Activated T-cell treated with anti-CD3 and anti-CD28 coated beads, Interleukin-2, amount 50 U/mL, for 72 hours (primary cell): ENCODE measurements at regions not wholly inside any gene's neighbourhood (a gene's known extent, or its start where the extent isn't known, plus 50 kb on each side); places are given as distances from the start of the nearest gene placed in this dataset.

Experiments used
- ATAC-seq, 2 donors: fragments of 150-1000 bp; cut with Tn5 transposase; replicated peaks in 1 of 2; 2 replicates each; pipeline ENCODE4 v1.10.0; 2021; ENCODE audit warnings: moderate library complexity in 2 of 2, mild to moderate bottlenecking in 1 of 2
- DNase-seq, 2 donors: peaks; one replicate each; pipeline ENCODE4 v3.0.0; 2021 to 2022; ENCODE audit warnings: mixed read lengths in 1 of 2
- H3K27ac Mint-ChIP-seq: one replicate; pipeline ENCODE4 v1.8.0; 2022; ENCODE audit warnings: mild to moderate bottlenecking, moderate library complexity, mixed read lengths
- H3K27me3 Mint-ChIP-seq: one replicate; pipeline ENCODE4 v1.8.0; 2022; ENCODE audit warnings: low read depth, mixed read lengths
- H3K36me3 Mint-ChIP-seq, 2 donors: one replicate each; pipeline ENCODE4 v1.8.0; 2022; ENCODE audit warnings: mixed read lengths in 2 of 2, mild to moderate bottlenecking in 1 of 2; ENCODE audit not compliant: insufficient read depth in 2 of 2
- H3K4me1 Mint-ChIP-seq: one replicate; pipeline ENCODE4 v1.8.0; 2022; ENCODE audit warnings: low read depth, mixed read lengths
- H3K4me3 Mint-ChIP-seq, 2 donors: one replicate each; pipeline ENCODE4 v1.8.0; 2022; ENCODE audit warnings: mild to moderate bottlenecking in 2 of 2, mixed read lengths in 2 of 2, moderate library complexity in 2 of 2
- H3K9me3 Mint-ChIP-seq, 2 donors: one replicate each; pipeline ENCODE4 v1.8.0; 2022; ENCODE audit warnings: mixed read lengths in 2 of 2

- peaks cover 2 to 3% of the 10 kb centered on the region in 2 donors for H3K9me3 Mint-ChIP-seq
- H3K4me1 Mint-ChIP-seq = no peaks in the 10 kb centered on the region
- DNase-seq (no peak), ATAC-seq (no peak)
- H3K27me3 Mint-ChIP-seq = no peaks in the 10 kb centered on the region
- H3K27ac Mint-ChIP-seq = no peak overlapping the region
- no peaks in the 10 kb centered on the region for H3K36me3 Mint-ChIP-seq
- no peak overlapping the region for H3K4me3 Mint-ChIP-seq
Measured at GRCh38 chr3:89808680-89809197, 701.3 kb downstream of the EPHA3 start.

DNA sequence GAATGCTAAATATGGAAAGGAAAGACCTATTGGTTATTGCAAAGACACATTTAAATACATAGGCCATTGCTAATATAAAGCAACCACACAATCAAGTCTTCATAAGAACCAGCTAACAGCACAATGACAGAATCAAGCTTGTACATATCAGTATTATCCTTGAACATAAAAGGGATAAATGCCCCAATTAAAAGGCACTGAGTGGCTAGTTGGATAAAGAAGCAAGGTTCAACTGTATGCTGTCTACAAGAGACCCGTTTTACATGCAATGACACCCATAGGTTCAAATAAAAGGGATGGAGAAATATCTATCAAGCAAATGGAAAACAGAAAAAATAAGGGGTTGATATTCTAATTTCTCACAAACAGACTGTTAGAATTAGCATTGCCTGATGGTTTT is 706.1 kb downstream of the EPHA3 start:
- Mint-ChIP-seq H3K27me3 (no peaks in the 10 kb centered on the region), H3K4me1 (no peaks in the 10 kb centered on the region), H3K9me3 (peaks cover 9 to 11% of the 10 kb centered on the region in 2 donors), H3K27ac (no peak overlapping the region), H3K4me3 (no peak overlapping the region), H3K36me3 (peaks cover 0 to 5% of the 10 kb centered on the region in 2 donors)
- no peak for ATAC-seq
- DNase-seq = no peak

DNA sequence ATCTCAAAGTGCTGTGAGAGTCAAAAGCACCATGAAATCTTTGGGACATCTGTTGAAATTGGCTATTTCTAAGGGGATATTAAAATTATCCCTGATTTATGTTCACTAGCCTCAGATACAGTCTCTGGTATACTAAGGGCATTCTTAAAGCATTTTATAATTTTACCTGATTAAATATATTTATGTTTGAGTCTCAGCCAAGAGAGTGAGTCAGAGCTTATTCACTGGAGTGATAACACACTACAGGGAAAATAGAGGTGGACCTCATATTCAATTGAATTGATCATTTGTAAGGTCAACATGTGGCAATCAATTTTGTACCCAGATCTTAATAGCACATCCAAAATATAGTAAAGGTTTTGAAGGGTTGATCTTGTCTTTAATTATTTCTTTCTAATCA is 733.6 kb downstream of the EPHA3 start:
- ATAC-seq (no peak), DNase-seq (no peak)
- no peaks in the 10 kb centered on the region for H3K4me1 Mint-ChIP-seq
- no peaks in the 10 kb centered on the region for H3K36me3 Mint-ChIP-seq
- H3K27ac Mint-ChIP-seq = no peak overlapping the region
- no peaks in the 10 kb centered on the region for H3K27me3 Mint-ChIP-seq
- H3K9me3 Mint-ChIP-seq = peaks cover 7 to 10% of the 10 kb centered on the region in 2 donors
- H3K4me3 Mint-ChIP-seq = no peak overlapping the region

GRCh38 chr3:89845053-89845452 is 737.6 kb downstream of the EPHA3 start:
- Mint-ChIP-seq H3K27ac (no peak overlapping the region), H3K9me3 (peaks cover 6 to 10% of the 10 kb centered on the region in 2 donors), H3K4me1 (no peaks in the 10 kb centered on the region), H3K4me3 (no peak overlapping the region), H3K36me3 (no peaks in the 10 kb centered on the region), H3K27me3 (no peaks in the 10 kb centered on the region)
- DNase-seq = no peak
- ATAC-seq = no peak

DNA sequence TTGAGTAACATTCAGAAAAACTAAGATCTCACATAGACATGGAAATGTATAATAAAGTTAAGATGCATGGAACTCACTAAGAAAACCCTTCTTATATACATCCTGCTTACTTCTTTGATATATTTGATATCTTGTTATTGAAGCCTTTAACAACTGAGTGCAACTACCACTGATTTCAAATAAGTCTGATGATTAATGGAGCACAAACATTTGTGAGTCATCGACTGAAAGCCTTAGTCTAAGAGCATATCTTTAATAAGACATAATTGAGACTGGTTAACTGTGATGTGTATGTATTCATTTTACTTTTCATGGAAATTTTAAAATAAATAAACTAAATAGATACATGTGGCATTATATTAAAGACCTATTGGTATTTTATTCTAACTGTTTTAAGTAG is 740.5 kb downstream of the EPHA3 start:
- no peak overlapping the region for H3K27ac Mint-ChIP-seq
- no peaks in the 10 kb centered on the region for H3K36me3 Mint-ChIP-seq
- no peaks in the 10 kb centered on the region for H3K27me3 Mint-ChIP-seq
- DNase-seq = no peak
- no peaks in the 10 kb centered on the region for H3K4me1 Mint-ChIP-seq
- H3K4me3 Mint-ChIP-seq = no peak overlapping the region
- no peak for ATAC-seq
- peaks cover 3 to 6% of the 10 kb centered on the region in 2 donors for H3K9me3 Mint-ChIP-seq

DNA sequence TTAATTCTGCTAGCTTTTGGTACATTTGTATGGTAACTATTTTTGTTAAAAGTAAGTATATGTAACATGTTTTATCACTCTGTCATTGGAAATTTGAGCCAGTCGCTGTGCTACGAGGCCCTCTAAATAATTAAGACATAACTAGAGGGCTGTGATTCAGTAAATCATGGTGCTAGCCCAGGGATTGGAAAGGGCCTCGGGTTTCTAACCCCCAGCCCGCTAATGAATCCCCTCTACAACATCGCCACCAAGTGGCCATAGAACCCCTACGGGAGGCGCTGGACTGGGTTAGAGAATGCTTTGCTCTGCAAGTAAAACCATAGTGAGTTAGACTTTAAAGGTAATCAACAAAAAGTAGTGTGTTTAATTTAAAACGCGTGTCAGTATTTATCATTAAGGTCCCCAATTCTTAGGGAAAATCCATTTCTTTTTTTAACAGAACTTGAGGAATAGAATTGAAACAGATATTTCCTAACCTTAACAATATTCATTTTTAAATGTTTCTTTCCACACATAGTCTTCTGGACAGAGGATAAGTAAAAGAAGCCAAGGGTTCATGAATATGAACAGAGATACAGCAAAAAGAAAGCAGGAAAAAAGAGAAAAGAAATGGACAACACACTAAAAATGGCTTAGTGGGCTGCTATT is 744.7 kb downstream of the EPHA3 start:
- Mint-ChIP-seq H3K4me3 (no peak overlapping the region), H3K27me3 (no peaks in the 10 kb centered on the region), H3K27ac (no peak overlapping the region), H3K36me3 (no peaks in the 10 kb centered on the region), H3K9me3 (peaks cover 3 to 6% of the 10 kb centered on the region in 2 donors), H3K4me1 (no peaks in the 10 kb centered on the region)
- ATAC-seq = no peak
- DNase-seq = no peak

- no peak overlapping the region for H3K27ac Mint-ChIP-seq
- peaks cover 0 to 2% of the 10 kb centered on the region in 2 donors for H3K9me3 Mint-ChIP-seq
- no peak for DNase-seq
- H3K4me1 Mint-ChIP-seq = no peaks in the 10 kb centered on the region
- no peaks in the 10 kb centered on the region for H3K27me3 Mint-ChIP-seq
- H3K4me3 Mint-ChIP-seq = no peak overlapping the region
- ATAC-seq = no peak
- no peaks in the 10 kb centered on the region for H3K36me3 Mint-ChIP-seq
Measured at GRCh38 chr3:89859757-89860156, 752.3 kb downstream of the EPHA3 start.

GRCh38 chr3:89867286-89867685 is 759.9 kb downstream of the EPHA3 start:
- Mint-ChIP-seq H3K9me3 (peaks cover 0 to 2% of the 10 kb centered on the region in 2 donors), H3K27me3 (no peaks in the 10 kb centered on the region)

DNA sequence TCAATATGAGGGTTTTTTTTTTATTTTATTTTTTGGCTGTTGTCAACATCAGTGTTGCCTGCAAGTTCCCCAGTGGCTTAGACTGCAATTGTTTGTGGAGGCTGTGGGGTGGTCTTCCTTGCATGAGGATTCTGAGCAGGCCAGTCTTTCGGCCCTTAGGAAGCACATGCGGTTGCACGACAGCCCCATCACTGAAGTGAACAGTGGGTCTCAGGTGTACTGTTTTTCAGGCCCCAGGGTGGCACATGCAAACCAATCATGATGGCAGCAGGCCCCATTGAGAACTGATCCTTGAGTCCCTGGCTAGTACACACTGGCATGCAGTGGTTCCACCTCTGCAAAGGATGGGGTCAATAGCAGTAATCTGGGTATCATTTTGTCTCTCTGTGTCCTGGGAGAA is 768.7 kb downstream of the EPHA3 start:
- Mint-ChIP-seq H3K4me3 (no peak overlapping the region), H3K9me3 (peaks cover 12 to 13% of the 10 kb centered on the region in 2 donors), H3K4me1 (no peaks in the 10 kb centered on the region), H3K27me3 (no peaks in the 10 kb centered on the region), H3K36me3 (peaks cover 0 to 2% of the 10 kb centered on the region in 2 donors), H3K27ac (no peak overlapping the region)
- DNase-seq = no peak
- ATAC-seq = no peak

More at GRCh38 chr3:89867286-89867685, 759.9 kb downstream of the EPHA3 start:
- Mint-ChIP-seq H3K4me1 (no peaks in the 10 kb centered on the region), H3K27ac (no peak overlapping the region), H3K4me3 (no peak overlapping the region), H3K36me3 (no peaks in the 10 kb centered on the region)
- no peak for DNase-seq
- ATAC-seq = no peak

DNA sequence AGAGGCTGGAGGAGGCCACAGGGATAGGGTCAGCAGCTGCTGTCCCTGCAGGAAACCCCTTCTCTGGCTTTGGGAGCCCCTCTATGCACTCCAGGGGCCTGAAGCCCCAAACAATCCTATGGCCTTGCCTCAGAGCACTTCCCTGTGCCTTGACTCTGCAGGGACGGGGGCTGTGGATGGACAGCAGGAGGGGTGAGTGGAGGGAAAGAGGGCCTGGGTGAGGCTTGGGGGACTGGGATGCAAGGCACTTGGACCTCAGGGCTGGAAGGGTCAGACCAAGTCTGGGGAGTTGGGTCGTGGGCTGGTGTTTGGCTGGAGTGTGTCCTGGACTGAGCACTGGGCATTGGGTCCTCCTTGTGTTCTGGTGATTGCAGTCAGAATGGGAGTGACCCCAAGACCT is 769.8 kb downstream of the EPHA3 start:
- no peaks in the 10 kb centered on the region for H3K27me3 Mint-ChIP-seq
- no peak for DNase-seq
- no peak for ATAC-seq
- H3K9me3 Mint-ChIP-seq = peaks cover 12 to 13% of the 10 kb centered on the region in 2 donors
- H3K27ac Mint-ChIP-seq = no peak overlapping the region
- H3K36me3 Mint-ChIP-seq = peaks cover 0 to 2% of the 10 kb centered on the region in 2 donors
- no peaks in the 10 kb centered on the region for H3K4me1 Mint-ChIP-seq
- H3K4me3 Mint-ChIP-seq = no peak overlapping the region

DNA sequence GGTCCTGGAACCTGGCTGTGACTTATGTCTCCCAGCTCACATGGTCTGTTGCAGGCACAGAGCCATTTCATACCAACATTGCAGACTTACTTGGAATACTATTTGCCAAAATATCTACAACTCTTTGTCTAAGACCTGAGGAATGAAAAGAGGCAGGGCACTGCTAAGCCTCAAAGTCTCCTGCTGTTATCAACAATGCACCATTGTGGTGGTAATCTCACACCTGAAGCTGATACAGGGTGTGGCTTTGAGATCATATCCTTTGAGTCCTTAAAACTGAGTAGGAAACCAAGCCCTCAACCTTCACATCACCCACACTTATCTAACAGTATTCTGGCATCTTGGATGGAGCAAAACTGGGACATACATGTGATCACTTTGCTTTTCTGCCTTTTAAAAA is 782.0 kb downstream of the EPHA3 start:
- H3K4me3 Mint-ChIP-seq = no peak overlapping the region
- peaks cover 5 to 10% of the 10 kb centered on the region in 2 donors for H3K9me3 Mint-ChIP-seq
- H3K4me1 Mint-ChIP-seq = no peaks in the 10 kb centered on the region
- no peaks in the 10 kb centered on the region for H3K27me3 Mint-ChIP-seq
- H3K36me3 Mint-ChIP-seq = peaks cover 0 to 5% of the 10 kb centered on the region in 2 donors
- H3K27ac Mint-ChIP-seq = no peak overlapping the region
- no peak for DNase-seq
- no peak for ATAC-seq

GRCh38 chr3:89908711-89909213 is 801.3 kb downstream of the EPHA3 start:
- Mint-ChIP-seq H3K4me1 (no peaks in the 10 kb centered on the region), H3K27ac (no peak overlapping the region), H3K36me3 (peaks cover 2 to 5% of the 10 kb centered on the region in 2 donors), H3K27me3 (no peaks in the 10 kb centered on the region), H3K9me3 (peaks cover 9 to 14% of the 10 kb centered on the region in 2 donors), H3K4me3 (no peak overlapping the region)
- no peak for DNase-seq
- ATAC-seq = no peak

GRCh38 chr3:89912031-89912430 is 804.6 kb downstream of the EPHA3 start:
- Mint-ChIP-seq H3K4me1 (no peaks in the 10 kb centered on the region), H3K9me3 (peaks cover 3 to 4% of the 10 kb centered on the region in 2 donors), H3K36me3 (no peaks in the 10 kb centered on the region), H3K4me3 (no peak overlapping the region), H3K27ac (no peak overlapping the region), H3K27me3 (no peaks in the 10 kb centered on the region)
- ATAC-seq (no peak), DNase-seq (no peak)
